Choroid plexus epithelial cell (primary cell): ENCODE measurements at regions not wholly inside any gene's neighbourhood (a gene's known extent, or its start where the extent isn't known, plus 50 kb on each side); places are given as distances from the start of the nearest gene placed in this dataset.

Experiments
- DNase-seq: peaks from one replicate; pipeline ENCODE4 v3.0.0-alpha.2; 2010; ENCODE audit warnings: low read depth
- H3K4me3 ChIP-seq: 2 replicates; pipeline ENCODE4 v1.5.1; 2011; ENCODE audit warnings: low read depth, mild to moderate bottlenecking, control low read depth, low read length, moderate library complexity
- TF ChIP-seq, protein P1 (sequence below): conservative IDR thresholded peaks from 2 replicates; pipeline ENCODE4 v1.5.1; 2011; ENCODE audit warnings: low read depth, mild to moderate bottlenecking, control low read depth, inconsistent platforms, low read length, moderate library complexity

DNA sequence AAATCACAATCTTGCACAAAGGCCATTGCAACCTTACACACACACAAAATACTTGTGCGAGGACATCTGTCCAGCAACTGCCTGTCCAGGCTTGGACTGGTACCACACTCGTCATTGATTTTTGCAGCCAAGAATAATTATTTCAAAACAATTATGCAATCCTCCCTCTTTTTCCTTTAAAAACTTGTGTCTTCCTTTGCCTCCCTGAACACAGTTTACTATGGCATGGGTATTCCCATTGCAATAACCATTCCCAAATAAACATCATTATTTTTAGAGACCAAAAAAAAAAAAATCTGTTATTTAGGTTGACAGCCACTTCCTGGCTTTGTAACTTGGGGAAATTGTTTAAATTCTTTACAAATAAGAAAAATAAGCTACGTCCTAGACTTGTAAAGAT lies 54.0 kb downstream of the C11orf91 start:
- no peak overlapping the region for H3K4me3 ChIP-seq
- no peak for DNase-seq
- TF ChIP-seq, protein P1, sequence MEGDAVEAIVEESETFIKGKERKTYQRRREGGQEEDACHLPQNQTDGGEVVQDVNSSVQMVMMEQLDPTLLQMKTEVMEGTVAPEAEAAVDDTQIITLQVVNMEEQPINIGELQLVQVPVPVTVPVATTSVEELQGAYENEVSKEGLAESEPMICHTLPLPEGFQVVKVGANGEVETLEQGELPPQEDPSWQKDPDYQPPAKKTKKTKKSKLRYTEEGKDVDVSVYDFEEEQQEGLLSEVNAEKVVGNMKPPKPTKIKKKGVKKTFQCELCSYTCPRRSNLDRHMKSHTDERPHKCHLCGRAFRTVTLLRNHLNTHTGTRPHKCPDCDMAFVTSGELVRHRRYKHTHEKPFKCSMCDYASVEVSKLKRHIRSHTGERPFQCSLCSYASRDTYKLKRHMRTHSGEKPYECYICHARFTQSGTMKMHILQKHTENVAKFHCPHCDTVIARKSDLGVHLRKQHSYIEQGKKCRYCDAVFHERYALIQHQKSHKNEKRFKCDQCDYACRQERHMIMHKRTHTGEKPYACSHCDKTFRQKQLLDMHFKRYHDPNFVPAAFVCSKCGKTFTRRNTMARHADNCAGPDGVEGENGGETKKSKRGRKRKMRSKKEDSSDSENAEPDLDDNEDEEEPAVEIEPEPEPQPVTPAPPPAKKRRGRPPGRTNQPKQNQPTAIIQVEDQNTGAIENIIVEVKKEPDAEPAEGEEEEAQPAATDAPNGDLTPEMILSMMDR: no peak

DNA sequence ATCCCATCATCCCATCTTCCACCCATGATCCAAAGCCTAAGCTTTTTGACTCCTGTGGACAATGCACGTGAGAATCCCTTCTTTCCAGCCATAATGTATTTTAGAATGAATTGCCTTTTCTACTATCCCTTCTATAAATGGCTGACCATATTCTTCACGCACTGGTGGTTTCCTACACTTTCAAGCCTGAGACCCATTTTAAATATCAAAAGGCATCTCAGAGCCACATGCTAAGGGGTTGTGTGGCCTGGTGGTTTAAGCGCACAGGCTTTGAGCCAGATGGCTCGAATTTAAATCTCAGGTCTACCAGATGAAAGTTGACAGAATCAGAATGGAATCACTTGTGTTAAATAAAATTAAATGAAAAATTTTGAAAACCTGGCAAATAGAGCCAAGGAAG lies 54.5 kb downstream of the C11orf91 start:
- TF ChIP-seq, protein P1: no peak
- DNase-seq: no peak
- H3K4me3 ChIP-seq: no peak overlapping the region

DNA sequence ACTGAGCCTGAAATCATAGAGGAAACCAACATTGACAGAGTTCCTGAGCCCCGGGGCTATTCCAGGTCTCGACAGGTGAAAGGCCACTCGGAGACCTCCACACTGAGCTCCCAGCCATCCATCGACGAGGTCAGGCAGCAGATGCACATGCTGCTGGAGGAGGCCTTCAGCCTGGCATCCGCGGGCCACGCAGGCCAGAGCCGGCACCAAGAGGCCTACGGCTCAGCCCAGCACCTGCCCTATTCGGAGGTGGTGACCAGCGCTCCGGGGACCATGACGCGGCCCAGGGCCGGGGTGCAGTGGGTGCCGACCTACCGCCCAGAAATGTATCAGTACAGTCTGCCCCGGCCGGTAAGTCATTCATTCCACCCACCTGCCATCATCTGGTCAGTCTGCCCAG lies 54.9 kb downstream of the C11orf91 start:
- TF ChIP-seq, protein P1: no peak
- DNase-seq: no peak
- no peak overlapping the region for H3K4me3 ChIP-seq

DNA sequence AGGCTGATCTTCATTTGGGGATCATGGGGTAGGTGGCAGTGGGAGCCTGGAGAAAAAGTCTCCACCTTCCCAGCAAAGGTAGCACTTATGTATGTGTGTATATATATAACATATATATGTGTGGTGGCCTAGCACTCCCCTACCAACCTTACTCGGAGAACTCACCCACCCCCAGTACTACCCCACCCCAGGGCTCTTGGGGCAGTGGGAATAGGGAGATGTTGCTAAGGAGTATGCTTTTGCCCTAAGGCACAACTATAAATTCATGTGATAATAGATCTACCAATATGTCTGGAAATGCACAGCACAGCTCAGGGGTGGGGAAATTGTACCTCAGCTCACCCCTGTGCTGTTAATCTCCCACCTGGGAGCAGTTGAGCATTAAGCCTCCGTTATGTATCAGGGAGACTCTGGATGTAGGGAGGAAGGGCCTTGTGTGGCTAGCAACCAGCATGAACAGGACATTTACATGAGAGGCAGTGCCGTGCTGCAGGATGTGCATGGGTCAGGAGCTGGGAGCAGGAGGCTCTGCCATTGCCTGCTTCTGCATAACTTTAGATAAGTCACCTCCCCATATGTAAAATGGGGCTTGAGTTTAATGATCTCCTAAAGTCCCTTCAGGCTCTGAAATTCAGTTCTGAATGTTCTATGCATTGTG lies 57.3 kb downstream of the C11orf91 start:
- TF ChIP-seq, protein P1: no peak

DNA sequence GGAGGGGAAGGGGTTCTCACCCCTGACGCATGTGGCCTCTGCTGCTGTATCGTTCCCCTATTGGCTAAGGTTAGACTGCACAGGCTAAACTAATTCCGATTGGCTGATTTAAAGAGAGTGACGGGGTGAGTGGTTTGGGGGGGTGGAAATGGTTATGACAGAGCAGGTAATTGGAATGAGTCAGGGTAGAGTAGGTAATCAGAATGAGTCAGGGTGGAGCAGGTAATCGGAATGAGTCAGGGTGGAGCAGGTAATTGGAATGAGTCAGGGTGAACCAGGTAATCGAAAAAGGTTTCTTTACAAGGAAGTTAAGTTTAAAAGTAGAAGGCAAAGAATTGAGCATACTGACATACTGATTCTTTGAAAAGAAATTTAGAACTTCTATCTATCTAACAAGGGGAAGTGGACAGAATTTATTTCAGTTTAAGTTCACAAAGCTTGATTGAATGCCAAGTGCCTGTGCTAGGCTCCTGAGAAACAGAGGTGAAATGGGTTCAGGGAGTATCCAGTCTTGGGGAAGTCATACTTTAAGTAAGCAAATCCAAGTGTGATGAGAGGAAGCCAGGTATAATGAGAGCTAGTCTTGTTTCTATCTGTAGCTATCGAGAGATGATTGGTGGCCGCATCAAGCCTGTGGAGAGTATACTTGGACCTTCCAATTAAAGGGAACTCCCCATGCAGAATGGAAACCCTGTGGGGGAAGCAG lies 58.0 kb downstream of the C11orf91 start:
- TF ChIP-seq, protein P1: no peak
- H3K4me3 ChIP-seq: no peak overlapping the region
- DNase-seq: no peak

More for the DNA sequence above, 57.3 kb downstream of the C11orf91 start:
- H3K4me3 ChIP-seq: no peak overlapping the region
- DNase-seq: no peak

DNA sequence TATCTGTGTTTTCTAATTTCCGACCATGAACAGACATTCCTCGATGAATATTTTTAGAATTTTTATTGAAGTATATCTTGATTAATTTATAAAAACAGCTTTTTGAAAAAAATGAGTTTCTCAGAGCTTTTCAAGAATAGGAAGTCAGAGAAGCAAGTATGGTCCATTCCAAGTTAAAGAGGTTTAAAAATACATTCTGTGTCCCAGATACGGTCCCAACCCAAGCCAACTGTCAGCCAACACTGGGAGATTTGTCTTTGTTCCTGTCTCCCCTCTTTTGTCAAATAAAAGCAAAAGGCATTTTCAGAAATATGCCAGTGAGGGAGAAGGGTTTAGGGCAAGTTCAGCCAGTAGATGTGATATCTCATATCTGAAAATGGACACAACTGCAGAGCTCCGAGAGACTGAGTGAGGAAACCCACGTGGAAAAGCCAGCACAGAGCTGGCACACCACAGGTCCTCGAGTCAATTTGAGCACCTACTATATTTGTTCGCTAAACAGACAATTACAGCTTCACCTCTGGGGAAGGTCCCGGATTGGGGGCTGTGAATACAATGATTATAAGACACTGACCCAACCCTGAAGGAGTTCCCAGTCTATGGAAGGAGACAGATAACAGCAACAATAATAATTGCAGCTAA lies 59.8 kb downstream of the C11orf91 start:
- H3K4me3 ChIP-seq: no peak overlapping the region
- TF ChIP-seq, protein P1: no peak
- DNase-seq: no peak
